Keratinocyte (primary cell): ENCODE measurements at regions not wholly inside any gene's neighbourhood (a gene's known extent, or its start where the extent isn't known, plus 50 kb on each side); places are given as distances from the start of the nearest gene placed in this dataset.

ENCODE experiments used
- DNase-seq: peaks from one replicate; pipeline ENCODE4 v3.0.0-alpha.2; 2011; ENCODE audit warnings: low read depth, missing footprints, low spot score
- FAIRE-seq: peaks from 2 replicates; lab custom pipeline; 2011; peaks lifted over from hg19 to GRCh38; lab: Jason Lieb, UNC
- H2AFZ ChIP-seq: 2 replicates; pipeline ENCODE4 v1.6.0; 2012; ENCODE audit warnings: low read length, control low read depth, inconsistent platforms; ENCODE audit not compliant: control insufficient read depth
- H3K27ac ChIP-seq: 2 replicates; pipeline ENCODE4 v1.5.1; 2011; ENCODE audit warnings: low read length; ENCODE audit not compliant: control insufficient read depth, insufficient read depth
- H3K27me3 ChIP-seq: 3 replicates; pipeline ENCODE4 v1.6.0; 2011; ENCODE audit warnings: low read length; ENCODE audit not compliant: control insufficient read depth, insufficient read depth; ENCODE audit errors: extremely low read depth
- H3K36me3 ChIP-seq, 2 experiments: 2 replicates in 1 of 2; 3 replicates in 1 of 2; pipeline ENCODE4 v1.5.1; 2011; ENCODE audit warnings: low read length in 2 of 2, mild to moderate bottlenecking in 1 of 2; ENCODE audit not compliant: control insufficient read depth in 2 of 2, insufficient read depth in 2 of 2; ENCODE audit errors: extremely low read depth in 1 of 2
- H3K4me1 ChIP-seq: 3 replicates; pipeline ENCODE4 v1.5.1; 2011; ENCODE audit warnings: low read length; ENCODE audit not compliant: control insufficient read depth, insufficient read depth; ENCODE audit errors: extremely low read depth
- H3K4me2 ChIP-seq: 3 replicates; pipeline ENCODE4 v1.6.0; 2011; ENCODE audit warnings: low read depth, low read length; ENCODE audit not compliant: control insufficient read depth, insufficient read depth; ENCODE audit errors: extremely low read depth
- H3K4me3 ChIP-seq, 3 experiments: fragments of 200-600 bp in 1 of 3; sonication (generic) in 1 of 3; 2 replicates in 2 of 3; 3 replicates in 1 of 3; pipeline ENCODE4 v1.5.1; 2011 to 2016; ENCODE audit warnings: low read length in 3 of 3, mild to moderate bottlenecking in 3 of 3, control low read depth in 2 of 3, inconsistent platforms in 1 of 3, low read depth in 1 of 3, mixed read lengths in 1 of 3, mixed run types in 1 of 3, moderate library complexity in 1 of 3; ENCODE audit not compliant: control insufficient read depth in 2 of 3, insufficient read depth in 2 of 3; ENCODE audit errors: extremely low read depth in 1 of 3
- H3K79me2 ChIP-seq: 2 replicates; pipeline ENCODE4 v1.6.0; 2012; ENCODE audit warnings: low read length; ENCODE audit not compliant: control insufficient read depth, insufficient read depth
- H3K9ac ChIP-seq: 3 replicates; pipeline ENCODE4 v1.6.0; 2011; ENCODE audit warnings: low read length; ENCODE audit not compliant: control insufficient read depth, insufficient read depth; ENCODE audit errors: extremely low read depth
- H3K9me1 ChIP-seq: 3 replicates; pipeline ENCODE4 v1.6.0; 2011; ENCODE audit warnings: low read length; ENCODE audit not compliant: control insufficient read depth, insufficient read depth; ENCODE audit errors: extremely low read depth
- H3K9me3 ChIP-seq: 2 replicates; pipeline ENCODE4 v1.5.1; 2012; ENCODE audit warnings: low read depth, low read length; ENCODE audit not compliant: control insufficient read depth
- H4K20me1 ChIP-seq: 3 replicates; pipeline ENCODE4 v1.6.0; 2011; ENCODE audit warnings: low read length; ENCODE audit not compliant: control insufficient read depth, insufficient read depth; ENCODE audit errors: extremely low read depth
- CTCF ChIP-seq, 3 experiments: IDR thresholded peaks in 1 of 3; conservative IDR thresholded peaks in 1 of 3; optimal IDR thresholded peaks in 1 of 3; 2 replicates in 2 of 3; 3 replicates in 1 of 3; pipeline versions ENCODE3 to v1.5.1; 2011; ENCODE audit warnings: low read length in 3 of 3, mild to moderate bottlenecking in 3 of 3, moderate library complexity in 2 of 3, control low read depth in 1 of 3, inconsistent platforms in 1 of 3; ENCODE audit not compliant: insufficient read depth in 2 of 3; ENCODE audit errors: extremely low read depth in 1 of 3
- EZH2 ChIP-seq: IDR thresholded peaks from one replicate; pipeline ENCODE4 v1.6.1; 2012; ENCODE audit warnings: inconsistent platforms, mild to moderate bottlenecking, low read length, moderate library complexity
- dilution Hi-C: fragments of 300-500 bp; cut with MboI; formaldehyde crosslinking; loops from one replicate; pipeline ENCODE4 v1.7.0; 2020; ENCODE audit warnings: low sequenced_read_pairs; ENCODE audit not compliant: extremely low pct_ligation_motif_present

GRCh38 chr1:4868521-4868920, 214.1 kb downstream of the AJAP1 start:
- Histone ChIP-seq H3K9me1 (no peaks in the 10 kb centered on the region), H3K4me3 (no peak overlapping the region), H3K9ac (no peak overlapping the region), H3K4me1 (no peaks in the 10 kb centered on the region), H4K20me1 (no peaks in the 10 kb centered on the region), H3K36me3 (no peaks in the 10 kb centered on the region), H3K79me2 (no peaks in the 10 kb centered on the region), H3K27ac (no peak overlapping the region), H2AFZ (no peak overlapping the region), H3K4me2 (no peak overlapping the region), H3K27me3 (no peaks in the 10 kb centered on the region), H3K9me3 (no peaks in the 10 kb centered on the region)
- FAIRE-seq (no peak), DNase-seq (no peak)
- TF ChIP-seq EZH2 = no peak
- dilution Hi-C loops = no loop called here

- DNase-seq = no peak
- Histone ChIP-seq H3K9ac (no peak overlapping the region), H2AFZ (no peak overlapping the region), H3K79me2 (no peaks in the 10 kb centered on the region), H3K4me1 (no peaks in the 10 kb centered on the region), H3K4me2 (no peak overlapping the region), H3K27ac (no peak overlapping the region), H3K27me3 (no peaks in the 10 kb centered on the region), H3K4me3 (no peak overlapping the region), H4K20me1 (no peaks in the 10 kb centered on the region), H3K36me3 (no peaks in the 10 kb centered on the region), H3K9me3 (no peaks in the 10 kb centered on the region), H3K9me1 (no peaks in the 10 kb centered on the region)
- TF ChIP-seq EZH2 = no peak
- TF ChIP-seq CTCF (optimal IDR thresholded peaks at IDR 0.05 in 1 of 3, IDR thresholded peaks at IDR 0.05 in 1 of 3, conservative IDR thresholded peaks at IDR 0.05 in 1 of 3; ENCODE audit: extremely low read depth in 1 of 3, insufficient read depth in 2 of 3, low read length in 3 of 3) = no peak
- dilution Hi-C loops = no loop called here
- no peak for FAIRE-seq
Observed at GRCh38 chr1:4856396-4856795, 202.0 kb downstream of the AJAP1 start.

- no peaks in the 10 kb centered on the region for H3K27me3 ChIP-seq
- no peaks in the 10 kb centered on the region for H3K4me1 ChIP-seq
- H3K27ac ChIP-seq = no peak overlapping the region
- dilution Hi-C loops = no loop called here
- no peak overlapping the region for H3K4me2 ChIP-seq
- FAIRE-seq (no peak), DNase-seq (no peak)
- H3K9me1 ChIP-seq = no peaks in the 10 kb centered on the region
- H3K9ac ChIP-seq = no peak overlapping the region
- no peaks in the 10 kb centered on the region for H3K79me2 ChIP-seq
- H3K36me3 ChIP-seq = no peaks in the 10 kb centered on the region
- H2AFZ ChIP-seq = no peak overlapping the region
- no peaks in the 10 kb centered on the region for H3K9me3 ChIP-seq
- TF ChIP-seq EZH2 (no peak), CTCF (optimal IDR thresholded peaks at IDR 0.05 in 1 of 3, IDR thresholded peaks at IDR 0.05 in 1 of 3, conservative IDR thresholded peaks at IDR 0.05 in 1 of 3; ENCODE audit: extremely low read depth in 1 of 3, insufficient read depth in 2 of 3, low read length in 3 of 3) (peak in 1 of 3 experiments; percentile 3)
- H4K20me1 ChIP-seq = no peaks in the 10 kb centered on the region
- no peak overlapping the region for H3K4me3 ChIP-seq
Observed at GRCh38 chr1:4854367-4854766, 200.0 kb downstream of the AJAP1 start.
